IMR-90 (cell line): ENCODE measurements at regions not wholly inside any gene's neighbourhood (a gene's known extent, or its start where the extent isn't known, plus 50 kb on each side); places are given as distances from the start of the nearest gene placed in this dataset.

Source experiments
- ATAC-seq: fragments of 200-7000 bp; cut with Tn5 transposase; 2 replicates; pipeline ENCODE4 v1.9.1; 2020; ENCODE audit warnings: low read depth, mild to moderate bottlenecking, moderate library complexity
- BruUV-seq: library from RNA; stranded (reverse); fragments of 400-500 nt; replicated peaks from 2 replicates; lab custom pipeline; 2021; lab: Mats Ljungman, UMichigan
- CTCF ChIA-PET: fragments of 300-600 bp; formaldehyde crosslinking; extraction: SDS; loops from one replicate; lab custom pipeline; 2021; ENCODE audit warnings: antibody characterized with exemption; lab: Yijun Ruan, JAX
- POLR2A ChIA-PET: fragments of 300-600 bp; sonication (Branson Sonifier 250); formaldehyde crosslinking; loops from one replicate; lab custom pipeline; 2022; ENCODE audit warnings: antibody characterized with exemption; ENCODE audit not compliant: unreplicated experiment; lab: Charles Lee
- DNase-seq: peaks from one replicate; pipeline ENCODE4 v3.0.0; 2013
- H2AFZ ChIP-seq: replicated peaks from 2 replicates; pipeline ENCODE3; 2013; ENCODE audit warnings: low read length, mild to moderate bottlenecking; ENCODE audit not compliant: poor library complexity
- H2AK5ac ChIP-seq: 2 replicates; pipeline ENCODE4 v1.6.1; 2013; ENCODE audit warnings: low read depth, low read length, inconsistent platforms
- H2AK9ac ChIP-seq: replicated peaks from 2 replicates; pipeline ENCODE3; 2013; ENCODE audit warnings: mild to moderate bottlenecking, low read depth, low read length, moderate library complexity; ENCODE audit not compliant: poor library complexity
- H2BK120ac ChIP-seq: 2 replicates; pipeline ENCODE4 v1.6.1; 2013; ENCODE audit warnings: low read depth, low read length, inconsistent platforms
- H2BK15ac ChIP-seq: 3 replicates; pipeline ENCODE4 v1.6.1; 2013; ENCODE audit warnings: low read depth, low read length, inconsistent platforms
- H2BK20ac ChIP-seq: 2 replicates; pipeline ENCODE4 v1.6.1; 2013; ENCODE audit warnings: low read depth, mild to moderate bottlenecking, inconsistent platforms, low read length, moderate library complexity
- H2BK5ac ChIP-seq: 2 replicates; pipeline ENCODE4 v1.6.1; 2013; ENCODE audit warnings: mild to moderate bottlenecking, low read depth, low read length, inconsistent platforms; ENCODE audit not compliant: poor library complexity, severe bottlenecking
- H3K14ac ChIP-seq: replicated peaks from 2 replicates; pipeline ENCODE4 v1.6.1; 2013; ENCODE audit warnings: low read depth, low read length, inconsistent platforms
- H3K18ac ChIP-seq: 2 replicates; pipeline ENCODE4 v1.6.1; 2013; ENCODE audit warnings: low read depth, low read length, control low read depth
- H3K23ac ChIP-seq: 2 replicates; pipeline ENCODE4 v1.6.1; 2013; ENCODE audit warnings: low read depth, low read length, inconsistent platforms
- H3K27ac ChIP-seq: 2 replicates; pipeline ENCODE4 v1.5.1; 2013; ENCODE audit warnings: mild to moderate bottlenecking, control low read depth, low read length; ENCODE audit not compliant: insufficient read depth
- H3K27me3 ChIP-seq: 2 replicates; pipeline ENCODE4 v1.6.1; 2013; ENCODE audit warnings: low read length; ENCODE audit not compliant: control insufficient read depth, insufficient read depth
- H3K36me3 ChIP-seq: 2 replicates; pipeline ENCODE4 v1.6.1; 2013; ENCODE audit warnings: low read length, mixed read lengths; ENCODE audit not compliant: control insufficient read depth, insufficient read depth
- H3K4ac ChIP-seq: 2 replicates; pipeline ENCODE4 v1.6.1; 2013; ENCODE audit warnings: low read depth, low read length, inconsistent platforms
- H3K4me1 ChIP-seq: 2 replicates; pipeline ENCODE4 v1.6.1; 2013; ENCODE audit warnings: low read length, mixed read lengths; ENCODE audit not compliant: control insufficient read depth, insufficient read depth
- H3K4me2 ChIP-seq: 2 replicates; pipeline ENCODE4 v1.6.1; 2013; ENCODE audit warnings: low read depth, mild to moderate bottlenecking, control low read depth, low read length, moderate library complexity
- H3K4me3 ChIP-seq: 2 replicates; pipeline ENCODE4 v1.5.1; 2013; ENCODE audit warnings: low read depth, mild to moderate bottlenecking, control low read depth, low read length, moderate library complexity; ENCODE audit not compliant: insufficient read depth
- H3K56ac ChIP-seq: 2 replicates; pipeline ENCODE4 v1.6.1; 2013; ENCODE audit warnings: low read length, inconsistent platforms; ENCODE audit not compliant: insufficient read depth; ENCODE audit errors: extremely low read depth
- H3K79me1 ChIP-seq, 2 experiments: 2 replicates each; pipeline ENCODE4 v1.6.1; 2013; ENCODE audit warnings: low read length in 2 of 2, inconsistent platforms in 1 of 2, low read depth in 1 of 2
- H3K9ac ChIP-seq: 2 replicates; pipeline ENCODE4 v1.6.1; 2013; ENCODE audit warnings: low read depth, low read length, control low read depth
- H3K9me1 ChIP-seq: 2 replicates; pipeline ENCODE4 v1.6.1; 2013; ENCODE audit warnings: low read length, inconsistent platforms; ENCODE audit not compliant: insufficient read depth
- H3K9me3 ChIP-seq: 2 replicates; pipeline ENCODE4 v1.6.1; 2013; ENCODE audit warnings: low read length; ENCODE audit not compliant: control insufficient read depth, insufficient read depth
- H4K20me1 ChIP-seq: 2 replicates; pipeline ENCODE4 v1.6.1; 2013; ENCODE audit warnings: low read length, inconsistent platforms; ENCODE audit not compliant: insufficient read depth
- H4K5ac ChIP-seq: 2 replicates; pipeline ENCODE4 v1.6.1; 2013; ENCODE audit warnings: mild to moderate bottlenecking, low read depth, low read length, control low read depth
- H4K8ac ChIP-seq, 2 experiments: 2 replicates each; pipeline ENCODE4 v1.6.1; 2013; ENCODE audit warnings: low read depth in 2 of 2, low read length in 2 of 2, control low read depth in 1 of 2, inconsistent platforms in 1 of 2
- H4K91ac ChIP-seq: 2 replicates; pipeline ENCODE4 v1.6.1; 2013; ENCODE audit warnings: low read depth, low read length, inconsistent platforms; ENCODE audit not compliant: insufficient read depth
- BHLHE40 ChIP-seq: fragments of 150-350 bp; IDR thresholded peaks from 2 replicates; pipeline ENCODE4 v1.6.1; 2016; ENCODE audit warnings: mild to moderate bottlenecking, low read depth, low read length
- CEBPB ChIP-seq: IDR thresholded peaks from 2 replicates; pipeline ENCODE4 v1.6.1; 2012; ENCODE audit warnings: low read depth, low read length, improper control_type of control experiment
- CHD1 ChIP-seq: IDR thresholded peaks from 2 replicates; pipeline ENCODE4 v1.6.1; 2012; ENCODE audit warnings: low read depth, low read length, improper control_type of control experiment
- ELK1 ChIP-seq: fragments of 150-350 bp; IDR thresholded peaks from 2 replicates; pipeline ENCODE4 v1.6.1; 2016; ENCODE audit warnings: low read depth, mild to moderate bottlenecking, low read length, moderate library complexity, borderline replicate concordance
- FOS ChIP-seq: fragments of 150-350 bp; IDR thresholded peaks from 2 replicates; pipeline ENCODE4 v1.6.1; 2016; ENCODE audit warnings: low read depth, low read length
- MAFK ChIP-seq: IDR thresholded peaks from 2 replicates; pipeline ENCODE4 v1.6.1; 2012; ENCODE audit warnings: low read depth, low read length, improper control_type of control experiment
- MAZ ChIP-seq: IDR thresholded peaks from 2 replicates; pipeline ENCODE4 v1.6.1; 2012; ENCODE audit warnings: low read depth, mild to moderate bottlenecking, low read length, improper control_type of control experiment, moderate library complexity, borderline replicate concordance
- MXI1 ChIP-seq: IDR thresholded peaks from 2 replicates; pipeline ENCODE4 v1.6.1; 2012; ENCODE audit warnings: low read depth, mild to moderate bottlenecking, low read length, moderate library complexity, borderline replicate concordance
- NFE2L2 ChIP-seq: fragments of 150-350 bp; IDR thresholded peaks from 2 replicates; pipeline ENCODE4 v1.6.1; 2016; ENCODE audit warnings: low read depth, mild to moderate bottlenecking, low read length
- POLR2A ChIP-seq: IDR thresholded peaks from 2 replicates; pipeline ENCODE4 v1.6.1; 2012; ENCODE audit warnings: mild to moderate bottlenecking, low read depth, low read length
- RAD21 ChIP-seq: IDR thresholded peaks from 2 replicates; pipeline ENCODE4 v1.6.1; 2012; ENCODE audit warnings: low read length, improper control_type of control experiment
- RCOR1 ChIP-seq: IDR thresholded peaks from 2 replicates; pipeline ENCODE4 v1.6.1; 2012; ENCODE audit warnings: mild to moderate bottlenecking, low read length, improper control_type of control experiment; ENCODE audit not compliant: insufficient replicate concordance
- RFX5 ChIP-seq: IDR thresholded peaks from 2 replicates; pipeline ENCODE4 v1.8.0; 2012; ENCODE audit warnings: low read depth, mild to moderate bottlenecking, low read length, moderate library complexity
- SMC3 ChIP-seq: fragments of 150-350 bp; IDR thresholded peaks from 2 replicates; pipeline ENCODE4 v1.6.1; 2016; ENCODE audit warnings: low read depth, mild to moderate bottlenecking, antibody characterized with exemption, low read length, moderate library complexity
- USF2 ChIP-seq: fragments of 150-350 bp; IDR thresholded peaks from 2 replicates; pipeline ENCODE4 v1.6.1; 2017; ENCODE audit warnings: mild to moderate bottlenecking, antibody characterized with exemption, low read length, low read depth
- WGBS, 2 experiments: methylation state at CpG; one replicate each; pipeline versions ENCODE4 v1.1.5 to v1.1.7; 2013; ENCODE audit warnings: missing lambda C conversion rate in 2 of 2; ENCODE audit not compliant: insufficient read length in 1 of 2; ENCODE audit errors: extremely low coverage in 2 of 2; 5-methylcytosine and 5-hydroxymethylcytosine counted together
- dilution Hi-C: fragments of 300-500 bp; cut with HindIII; formaldehyde crosslinking; loops from one replicate; pipeline ENCODE4 v1.14.3; 2018; ENCODE audit warnings: low sequenced_read_pairs; ENCODE audit not compliant: unreplicated experiment
- in situ Hi-C: fragments of 300-500 bp; cut with MboI; formaldehyde crosslinking; loops from 3 replicates; pipeline ENCODE4 v1.14.3; 2019; ENCODE audit warnings: low sequenced_read_pairs, inconsistent platforms, mixed read lengths
- intact Hi-C: fragments of 100-400 bp; cut with micrococcal nuclease; formaldehyde crosslinking; loops from 2 replicates; pipeline ENCODE4 v1.10.0; 2022
- TF ChIP-seq, protein P1 (sequence below): conservative IDR thresholded peaks from 2 replicates; pipeline ENCODE4 v1.5.1; 2012; ENCODE audit warnings: mild to moderate bottlenecking, low read depth, low read length, improper control_type of control experiment

DNA sequence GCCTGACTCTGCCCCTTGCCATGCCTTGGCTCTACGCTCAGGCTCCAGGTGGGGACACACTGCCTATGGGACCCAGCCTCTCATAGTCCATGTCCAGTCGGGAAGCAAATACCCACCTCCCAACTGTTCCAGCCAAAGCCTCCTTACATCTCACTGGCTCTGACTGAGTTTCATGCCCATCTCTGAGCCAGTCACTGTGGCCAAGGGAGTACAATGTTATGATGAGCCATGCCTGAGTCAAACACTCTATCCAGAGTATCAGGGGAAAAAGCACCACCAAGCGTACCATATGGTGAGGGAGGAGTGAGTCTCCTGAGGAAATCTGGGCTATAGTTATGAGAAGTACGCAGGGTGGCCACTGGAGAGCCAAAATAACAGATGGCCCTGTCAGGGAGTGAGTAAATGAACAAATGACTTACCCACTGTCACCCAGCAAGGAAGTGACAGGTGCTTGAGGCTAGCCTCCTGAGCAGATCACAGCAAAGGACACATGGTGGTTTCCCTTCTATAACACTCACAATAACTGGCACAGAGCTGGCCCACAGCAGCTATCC lies 236.6 kb upstream of the GJB5 start:
- Histone ChIP-seq H3K18ac (no peak overlapping the region), H2AK5ac (no peak overlapping the region), H2BK20ac (no peak overlapping the region), H3K9me1 (no peaks in the 10 kb centered on the region), H3K14ac (no peak overlapping the region), H3K4me1 (no peaks in the 10 kb centered on the region), H3K27ac (no peak overlapping the region), H2AK9ac (no peak overlapping the region), H3K4ac (no peak overlapping the region), H3K36me3 (no peaks in the 10 kb centered on the region), H4K20me1 (no peaks in the 10 kb centered on the region), H4K91ac (no peak overlapping the region), H3K27me3 (no peaks in the 10 kb centered on the region), H3K79me1 (no peaks in the 10 kb centered on the region), H3K4me2 (no peak overlapping the region), H3K4me3 (no peak overlapping the region), H4K8ac (no peak overlapping the region), H3K56ac (no peak overlapping the region), H2BK120ac (no peak overlapping the region), H3K23ac (no peak overlapping the region), H2AFZ (no peak overlapping the region), H2BK15ac (no peak overlapping the region), H3K9ac (no peak overlapping the region), H4K5ac (no peak overlapping the region), H2BK5ac (no peak overlapping the region), H3K9me3 (peaks cover 20% of the 10 kb centered on the region)
- no CpG with 5 or more reads among the region's 4 CpGs for WGBS, 2 experiments
- in situ Hi-C loops (no loop called here), intact Hi-C loops (no loop called here), dilution Hi-C loops (no loop called here)
- ChIA-PET CTCF (no interaction called here), POLR2A (no interaction called here)
- ATAC-seq (no peak), DNase-seq (no peak)
- no TSS peak for BruUV-seq
- TF ChIP-seq MXI1 (no peak), FOS (no peak), POLR2A (no peak), BHLHE40 (no peak), MAZ (no peak), SMC3 (no peak), ELK1 (no peak), NFE2L2 (no peak), RAD21 (no peak), CEBPB (no peak), RFX5 (no peak), MAFK (no peak), USF2 (no peak), RCOR1 (no peak), CHD1 (no peak)
- TF ChIP-seq, protein P1, sequence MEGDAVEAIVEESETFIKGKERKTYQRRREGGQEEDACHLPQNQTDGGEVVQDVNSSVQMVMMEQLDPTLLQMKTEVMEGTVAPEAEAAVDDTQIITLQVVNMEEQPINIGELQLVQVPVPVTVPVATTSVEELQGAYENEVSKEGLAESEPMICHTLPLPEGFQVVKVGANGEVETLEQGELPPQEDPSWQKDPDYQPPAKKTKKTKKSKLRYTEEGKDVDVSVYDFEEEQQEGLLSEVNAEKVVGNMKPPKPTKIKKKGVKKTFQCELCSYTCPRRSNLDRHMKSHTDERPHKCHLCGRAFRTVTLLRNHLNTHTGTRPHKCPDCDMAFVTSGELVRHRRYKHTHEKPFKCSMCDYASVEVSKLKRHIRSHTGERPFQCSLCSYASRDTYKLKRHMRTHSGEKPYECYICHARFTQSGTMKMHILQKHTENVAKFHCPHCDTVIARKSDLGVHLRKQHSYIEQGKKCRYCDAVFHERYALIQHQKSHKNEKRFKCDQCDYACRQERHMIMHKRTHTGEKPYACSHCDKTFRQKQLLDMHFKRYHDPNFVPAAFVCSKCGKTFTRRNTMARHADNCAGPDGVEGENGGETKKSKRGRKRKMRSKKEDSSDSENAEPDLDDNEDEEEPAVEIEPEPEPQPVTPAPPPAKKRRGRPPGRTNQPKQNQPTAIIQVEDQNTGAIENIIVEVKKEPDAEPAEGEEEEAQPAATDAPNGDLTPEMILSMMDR: no peak
